ENCODE measurements at regions not wholly inside any gene's neighbourhood (a gene's known extent, or its start where the extent isn't known, plus 50 kb on each side); places are given as distances from the start of the nearest gene placed in this dataset.

DNA sequence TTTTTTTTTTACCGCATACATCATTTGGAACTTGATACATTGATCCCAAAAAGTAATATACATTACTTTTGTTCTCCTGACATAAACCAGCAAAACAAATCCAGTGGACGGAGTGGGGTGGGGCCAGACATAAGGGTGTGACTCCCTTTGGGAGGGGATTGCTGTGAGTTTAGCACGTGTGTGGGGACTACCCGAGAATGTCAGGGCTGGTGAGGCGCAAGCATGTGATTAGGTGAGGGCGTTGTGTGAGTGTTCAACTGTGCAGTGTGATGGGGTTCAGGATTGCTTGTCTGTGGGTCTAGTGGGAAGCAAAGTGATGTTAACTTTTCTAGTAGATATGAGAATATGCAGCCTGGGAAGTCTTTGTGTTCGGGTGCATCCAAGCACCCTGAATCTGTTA is 468.0 kb downstream of the TSHZ3 start (continued):
- TF ChIP-seq SMAD4 (CRISPR knock-in tag; IDR thresholded peaks at IDR 0.05), result no peak
- TF ChIP-seq ZNF121 (CRISPR knock-in tag; IDR thresholded peaks at IDR 0.05), result no peak
- no peak for TF ChIP-seq ZNF396 (CRISPR knock-in tag; IDR thresholded peaks at IDR 0.05; ENCODE audit: borderline replicate concordance)
- TF ChIP-seq TEAD4 (CRISPR knock-in tag; IDR thresholded peaks at IDR 0.05), result no peak
- no peak for TF ChIP-seq ZNF416 (CRISPR knock-in tag; IDR thresholded peaks at IDR 0.05)
- no peak for TF ChIP-seq MYBL2 (CRISPR knock-in tag; IDR thresholded peaks at IDR 0.05)
- TF ChIP-seq ZNF138 (CRISPR knock-in tag; conservative IDR thresholded peaks at IDR 0.05), result no peak
- TF ChIP-seq, protein P1, sequence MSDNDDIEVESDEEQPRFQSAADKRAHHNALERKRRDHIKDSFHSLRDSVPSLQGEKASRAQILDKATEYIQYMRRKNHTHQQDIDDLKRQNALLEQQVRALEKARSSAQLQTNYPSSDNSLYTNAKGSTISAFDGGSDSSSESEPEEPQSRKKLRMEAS (CRISPR knock-in tag; IDR thresholded peaks at IDR 0.05), result no peak
- TF ChIP-seq, protein P2, sequence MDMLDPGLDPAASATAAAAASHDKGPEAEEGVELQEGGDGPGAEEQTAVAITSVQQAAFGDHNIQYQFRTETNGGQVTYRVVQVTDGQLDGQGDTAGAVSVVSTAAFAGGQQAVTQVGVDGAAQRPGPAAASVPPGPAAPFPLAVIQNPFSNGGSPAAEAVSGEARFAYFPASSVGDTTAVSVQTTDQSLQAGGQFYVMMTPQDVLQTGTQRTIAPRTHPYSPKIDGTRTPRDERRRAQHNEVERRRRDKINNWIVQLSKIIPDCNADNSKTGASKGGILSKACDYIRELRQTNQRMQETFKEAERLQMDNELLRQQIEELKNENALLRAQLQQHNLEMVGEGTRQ (CRISPR knock-in tag; IDR thresholded peaks at IDR 0.05), result no peak

DNA sequence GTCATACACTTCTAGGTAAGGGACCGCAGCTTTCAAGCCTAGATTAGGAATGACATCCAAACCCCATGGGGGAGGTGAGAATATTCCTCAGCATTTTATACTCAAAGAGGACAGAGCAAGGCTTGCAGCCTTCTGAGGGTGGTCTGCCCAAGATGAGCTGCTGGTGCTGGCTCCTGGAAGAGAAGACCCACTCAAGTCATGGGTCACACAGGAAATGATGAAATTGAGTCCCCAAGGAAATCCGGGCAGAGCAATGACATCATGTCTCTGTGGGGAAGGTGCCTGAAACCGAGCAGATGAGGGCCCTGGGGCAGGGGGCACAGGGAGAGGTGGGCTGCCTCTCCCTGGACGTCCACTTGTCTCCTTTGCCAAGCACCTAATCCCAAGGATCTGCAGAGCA is 468.7 kb downstream of the TSHZ3 start:
- no peaks in the 10 kb centered on the region for H3K36me3 Mint-ChIP-seq
- no peak overlapping the region for H3K27ac Mint-ChIP-seq
- H3K4me1 Mint-ChIP-seq, result peaks cover 3% of the 10 kb centered on the region; the same call in 1 of the 2 replicates
- H3K4me3 Mint-ChIP-seq, result no peak overlapping the region
- ATAC-seq, result no peak
- H3K9me3 Mint-ChIP-seq, result 0 out of 2 replicates have a peak, but pooled peaks cover 3% of the 10 kb centered on the region
- TF ChIP-seq HMGA2 (CRISPR knock-in tag; IDR thresholded peaks at IDR 0.05) (no peak), MYBL2 (CRISPR knock-in tag; IDR thresholded peaks at IDR 0.05) (no peak), MXD4 (CRISPR knock-in tag; IDR thresholded peaks at IDR 0.05; ENCODE audit: borderline replicate concordance) (no peak), GTF2I (CRISPR knock-in tag; conservative IDR thresholded peaks at IDR 0.05) (no peak), NFATC4 (CRISPR knock-in tag; IDR thresholded peaks at IDR 0.05) (no peak), SOX15 (CRISPR knock-in tag; IDR thresholded peaks at IDR 0.05) (no peak), CREB1 (CRISPR knock-in tag; IDR thresholded peaks at IDR 0.05) (no peak), SMAD4 (CRISPR knock-in tag; IDR thresholded peaks at IDR 0.05) (no peak), FOXJ3 (CRISPR knock-in tag; IDR thresholded peaks at IDR 0.05; ENCODE audit: borderline replicate concordance) (no peak)
- TF ChIP-seq, protein P3, sequence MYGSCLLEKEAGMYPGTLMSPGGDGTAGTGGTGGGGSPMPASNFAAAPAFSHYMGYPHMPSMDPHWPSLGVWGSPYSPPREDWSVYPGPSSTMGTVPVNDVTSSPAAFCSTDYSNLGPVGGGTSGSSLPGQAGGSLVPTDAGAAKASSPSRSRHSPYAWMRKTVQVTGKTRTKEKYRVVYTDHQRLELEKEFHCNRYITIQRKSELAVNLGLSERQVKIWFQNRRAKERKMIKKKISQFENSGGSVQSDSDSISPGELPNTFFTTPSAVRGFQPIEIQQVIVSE (CRISPR knock-in tag; IDR thresholded peaks at IDR 0.05; ENCODE audit: borderline replicate concordance), result no peak
- TF ChIP-seq, protein P4, sequence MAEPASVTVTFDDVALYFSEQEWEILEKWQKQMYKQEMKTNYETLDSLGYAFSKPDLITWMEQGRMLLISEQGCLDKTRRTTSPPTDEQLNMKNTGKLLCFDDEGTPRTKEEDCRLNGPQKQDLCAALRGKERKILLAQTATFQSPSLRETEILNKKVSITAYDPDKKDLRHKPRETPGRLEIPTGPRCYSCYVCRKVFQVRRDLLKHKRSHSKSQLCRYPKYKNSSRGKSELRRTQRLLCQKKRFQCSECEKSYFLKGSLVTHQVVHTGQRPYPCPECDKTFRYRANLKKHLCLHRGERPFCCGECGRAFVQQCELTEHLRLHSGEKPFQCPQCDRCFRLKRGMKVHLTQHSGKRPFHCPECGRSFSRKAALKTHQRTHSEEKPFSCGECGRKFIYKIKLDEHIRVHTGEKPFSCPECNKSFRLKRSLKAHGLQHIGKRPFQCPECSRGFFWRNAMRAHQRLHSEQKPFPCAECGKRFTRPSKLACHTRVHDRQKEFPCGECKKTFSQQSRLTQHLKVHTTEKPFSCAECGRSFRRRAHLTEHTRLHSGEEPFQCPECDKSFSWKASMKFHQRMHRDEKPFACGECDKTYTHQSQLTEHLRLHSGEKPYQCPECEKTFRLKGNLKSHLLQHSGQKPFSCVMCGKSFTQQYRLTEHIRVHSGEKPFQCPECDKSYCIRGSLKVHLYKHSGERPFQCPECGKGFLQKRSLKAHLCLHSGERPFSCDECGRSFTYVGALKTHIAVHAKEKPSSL (CRISPR knock-in tag; conservative IDR thresholded peaks at IDR 0.05), result no peak
- TF ChIP-seq, protein P5, sequence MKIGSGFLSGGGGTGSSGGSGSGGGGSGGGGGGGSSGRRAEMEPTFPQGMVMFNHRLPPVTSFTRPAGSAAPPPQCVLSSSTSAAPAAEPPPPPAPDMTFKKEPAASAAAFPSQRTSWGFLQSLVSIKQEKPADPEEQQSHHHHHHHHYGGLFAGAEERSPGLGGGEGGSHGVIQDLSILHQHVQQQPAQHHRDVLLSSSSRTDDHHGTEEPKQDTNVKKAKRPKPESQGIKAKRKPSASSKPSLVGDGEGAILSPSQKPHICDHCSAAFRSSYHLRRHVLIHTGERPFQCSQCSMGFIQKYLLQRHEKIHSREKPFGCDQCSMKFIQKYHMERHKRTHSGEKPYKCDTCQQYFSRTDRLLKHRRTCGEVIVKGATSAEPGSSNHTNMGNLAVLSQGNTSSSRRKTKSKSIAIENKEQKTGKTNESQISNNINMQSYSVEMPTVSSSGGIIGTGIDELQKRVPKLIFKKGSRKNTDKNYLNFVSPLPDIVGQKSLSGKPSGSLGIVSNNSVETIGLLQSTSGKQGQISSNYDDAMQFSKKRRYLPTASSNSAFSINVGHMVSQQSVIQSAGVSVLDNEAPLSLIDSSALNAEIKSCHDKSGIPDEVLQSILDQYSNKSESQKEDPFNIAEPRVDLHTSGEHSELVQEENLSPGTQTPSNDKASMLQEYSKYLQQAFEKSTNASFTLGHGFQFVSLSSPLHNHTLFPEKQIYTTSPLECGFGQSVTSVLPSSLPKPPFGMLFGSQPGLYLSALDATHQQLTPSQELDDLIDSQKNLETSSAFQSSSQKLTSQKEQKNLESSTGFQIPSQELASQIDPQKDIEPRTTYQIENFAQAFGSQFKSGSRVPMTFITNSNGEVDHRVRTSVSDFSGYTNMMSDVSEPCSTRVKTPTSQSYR (CRISPR knock-in tag; IDR thresholded peaks at IDR 0.05), result no peak
- TF ChIP-seq, protein P1 (CRISPR knock-in tag; IDR thresholded peaks at IDR 0.05), result no peak
- TF ChIP-seq, protein P6, sequence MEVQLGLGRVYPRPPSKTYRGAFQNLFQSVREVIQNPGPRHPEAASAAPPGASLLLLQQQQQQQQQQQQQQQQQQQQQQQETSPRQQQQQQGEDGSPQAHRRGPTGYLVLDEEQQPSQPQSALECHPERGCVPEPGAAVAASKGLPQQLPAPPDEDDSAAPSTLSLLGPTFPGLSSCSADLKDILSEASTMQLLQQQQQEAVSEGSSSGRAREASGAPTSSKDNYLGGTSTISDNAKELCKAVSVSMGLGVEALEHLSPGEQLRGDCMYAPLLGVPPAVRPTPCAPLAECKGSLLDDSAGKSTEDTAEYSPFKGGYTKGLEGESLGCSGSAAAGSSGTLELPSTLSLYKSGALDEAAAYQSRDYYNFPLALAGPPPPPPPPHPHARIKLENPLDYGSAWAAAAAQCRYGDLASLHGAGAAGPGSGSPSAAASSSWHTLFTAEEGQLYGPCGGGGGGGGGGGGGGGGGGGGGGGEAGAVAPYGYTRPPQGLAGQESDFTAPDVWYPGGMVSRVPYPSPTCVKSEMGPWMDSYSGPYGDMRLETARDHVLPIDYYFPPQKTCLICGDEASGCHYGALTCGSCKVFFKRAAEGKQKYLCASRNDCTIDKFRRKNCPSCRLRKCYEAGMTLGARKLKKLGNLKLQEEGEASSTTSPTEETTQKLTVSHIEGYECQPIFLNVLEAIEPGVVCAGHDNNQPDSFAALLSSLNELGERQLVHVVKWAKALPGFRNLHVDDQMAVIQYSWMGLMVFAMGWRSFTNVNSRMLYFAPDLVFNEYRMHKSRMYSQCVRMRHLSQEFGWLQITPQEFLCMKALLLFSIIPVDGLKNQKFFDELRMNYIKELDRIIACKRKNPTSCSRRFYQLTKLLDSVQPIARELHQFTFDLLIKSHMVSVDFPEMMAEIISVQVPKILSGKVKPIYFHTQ (CRISPR knock-in tag; IDR thresholded peaks at IDR 0.05), result no peak
- TF ChIP-seq, protein P7, sequence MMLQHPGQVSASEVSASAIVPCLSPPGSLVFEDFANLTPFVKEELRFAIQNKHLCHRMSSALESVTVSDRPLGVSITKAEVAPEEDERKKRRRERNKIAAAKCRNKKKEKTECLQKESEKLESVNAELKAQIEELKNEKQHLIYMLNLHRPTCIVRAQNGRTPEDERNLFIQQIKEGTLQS (CRISPR knock-in tag; conservative IDR thresholded peaks at IDR 0.05), result no peak
- ChIA-PET CTCF (no interaction called here), POLR2A (no interaction called here)
- H3K27me3 Mint-ChIP-seq (ENCODE audit: low read depth), result no peaks in the 10 kb centered on the region
- DNase-seq (ENCODE audit: low spot score), result no peak
